Suprapubic skin (tissue), 4 donors: ENCODE measurements at regions not wholly inside any gene's neighbourhood (a gene's known extent, or its start where the extent isn't known, plus 50 kb on each side); places are given as distances from the start of the nearest gene placed in this dataset.

Experiments
- DNase-seq, 2 donors: peaks; one replicate each; pipeline ENCODE4 v3.0.0-alpha.2; 2019; ENCODE audit warnings: low spot score in 2 of 2
- H3K27ac ChIP-seq: fragments of 200-600 bp; sonication (generic); one replicate; pipeline ENCODE4 v1.5.1; 2019
- H3K27me3 ChIP-seq: fragments of 200-600 bp; sonication (generic); one replicate; pipeline ENCODE4 v1.5.1; 2019
- H3K36me3 ChIP-seq: fragments of 200-600 bp; sonication (generic); one replicate; pipeline ENCODE4 v1.5.1; 2019
- H3K4me1 ChIP-seq: fragments of 200-600 bp; sonication (generic); one replicate; pipeline ENCODE4 v1.5.1; 2019
- H3K4me3 ChIP-seq: fragments of 200-600 bp; sonication (generic); one replicate; pipeline ENCODE4 v1.5.1; 2019; ENCODE audit warnings: mild to moderate bottlenecking
- H3K9me3 ChIP-seq: fragments of 200-600 bp; sonication (generic); one replicate; pipeline ENCODE4 v1.5.1; 2019
- CTCF ChIP-seq, 2 donors: fragments of 200-600 bp in 1 of 2; fragments of 450-650 bp in 1 of 2; sonication (generic) in 1 of 2; IDR thresholded peaks; one replicate each; pipeline ENCODE4 v1.5.1; 2016 to 2019; ENCODE audit warnings: antibody characterized with exemption in 2 of 2, mild to moderate bottlenecking in 1 of 2, moderate library complexity in 1 of 2
- EP300 ChIP-seq: sonication (generic); formaldehyde crosslinking; IDR thresholded peaks from one replicate; pipeline ENCODE4 v1.6.1; 2017; ENCODE audit warnings: antibody characterized with exemption
- POLR2A ChIP-seq, 2 donors: fragments of 450-650 bp; IDR thresholded peaks; one replicate each; pipeline ENCODE4 v1.6.1; 2017; ENCODE audit warnings: antibody characterized with exemption in 2 of 2, mild to moderate bottlenecking in 2 of 2, moderate library complexity in 2 of 2
- POLR2AphosphoS5 ChIP-seq, 3 donors: sonication (generic); formaldehyde crosslinking; IDR thresholded peaks; one replicate each; pipeline ENCODE4 v1.6.1; 2017; ENCODE audit warnings: antibody characterized with exemption in 3 of 3
- WGBS: methylation state at CpG from one replicate; pipeline ENCODE4 v1.1.5; 2018; 5-methylcytosine and 5-hydroxymethylcytosine counted together

GRCh38 chr15:80321853-80322252, 69.8 kb upstream of the CTXND1 start:
- Histone ChIP-seq H3K9me3 (peaks cover 5% of the 10 kb centered on the region), H3K4me3 (no peak overlapping the region), H3K27ac (no peak overlapping the region), H3K4me1 (no peaks in the 10 kb centered on the region), H3K36me3 (no peaks in the 10 kb centered on the region), H3K27me3 (peaks cover 6% of the 10 kb centered on the region)
- TF ChIP-seq POLR2A (IDR thresholded peaks at IDR 0.05) (no peak), POLR2AphosphoS5 (IDR thresholded peaks at IDR 0.05) (no peak), CTCF (IDR thresholded peaks at IDR 0.05) (no peak), EP300 (no peak)
- WGBS: 89% methylated on average over 7 of the region's 7 CpGs
- DNase-seq: no peak

- TF ChIP-seq CTCF (IDR thresholded peaks at IDR 0.05): no peak
- no peak for TF ChIP-seq POLR2A (IDR thresholded peaks at IDR 0.05)
- no peak for TF ChIP-seq POLR2AphosphoS5 (IDR thresholded peaks at IDR 0.05)
- no peak for TF ChIP-seq EP300
- no peak for DNase-seq
- H3K9me3 ChIP-seq: peaks cover 5% of the 10 kb centered on the region
- H3K4me3 ChIP-seq: no peak overlapping the region
- H3K27ac ChIP-seq: no peak overlapping the region
- H3K27me3 ChIP-seq: peaks cover 6% of the 10 kb centered on the region
- H3K36me3 ChIP-seq: no peaks in the 10 kb centered on the region
- WGBS: 79% methylated on average over 1 of the region's 1 CpG
- no peaks in the 10 kb centered on the region for H3K4me1 ChIP-seq
Measured at GRCh38 chr15:80323285-80323684, 71.3 kb upstream of the CTXND1 start.

- 54% methylated on average over 3 of the region's 3 CpGs for WGBS
Measured at GRCh38 chr15:80324545-80325080, 72.6 kb upstream of the CTXND1 start.

GRCh38 chr15:80325206-80325605, 73.2 kb upstream of the CTXND1 start:
- H3K4me3 ChIP-seq: no peak overlapping the region
- H3K27me3 ChIP-seq: peaks cover 8% of the 10 kb centered on the region
- H3K9me3 ChIP-seq: peaks cover 5% of the 10 kb centered on the region
- 72% methylated on average over 8 of the region's 8 CpGs for WGBS
- no peaks in the 10 kb centered on the region for H3K4me1 ChIP-seq
- DNase-seq: no peak
- no peak overlapping the region for H3K27ac ChIP-seq
- H3K36me3 ChIP-seq: no peaks in the 10 kb centered on the region
- TF ChIP-seq POLR2AphosphoS5 (IDR thresholded peaks at IDR 0.05) (no peak), CTCF (IDR thresholded peaks at IDR 0.05) (no peak), EP300 (no peak), POLR2A (IDR thresholded peaks at IDR 0.05) (no peak)

More at GRCh38 chr15:80324545-80325080, 72.6 kb upstream of the CTXND1 start:
- H3K27me3 ChIP-seq: peaks cover 10% of the 10 kb centered on the region
- H3K27ac ChIP-seq: no peak overlapping the region
- H3K4me1 ChIP-seq: no peaks in the 10 kb centered on the region
- no peak for DNase-seq
- H3K36me3 ChIP-seq: no peaks in the 10 kb centered on the region
- no peak overlapping the region for H3K4me3 ChIP-seq
- TF ChIP-seq POLR2AphosphoS5 (IDR thresholded peaks at IDR 0.05) (no peak), CTCF (IDR thresholded peaks at IDR 0.05) (no peak), POLR2A (IDR thresholded peaks at IDR 0.05) (no peak), EP300 (no peak)
- peaks cover 5% of the 10 kb centered on the region for H3K9me3 ChIP-seq

- H3K4me3 ChIP-seq: no peak overlapping the region
- no peak for DNase-seq
- peaks cover 5% of the 10 kb centered on the region for H3K9me3 ChIP-seq
- no peak overlapping the region for H3K27ac ChIP-seq
- peaks cover 8% of the 10 kb centered on the region for H3K27me3 ChIP-seq
- H3K4me1 ChIP-seq: no peaks in the 10 kb centered on the region
- WGBS: 65% methylated on average over 2 of the region's 2 CpGs
- TF ChIP-seq EP300 (no peak), POLR2AphosphoS5 (IDR thresholded peaks at IDR 0.05) (no peak), POLR2A (IDR thresholded peaks at IDR 0.05) (no peak), CTCF (IDR thresholded peaks at IDR 0.05) (no peak)
- no peaks in the 10 kb centered on the region for H3K36me3 ChIP-seq
Measured at GRCh38 chr15:80326270-80326669, 74.3 kb upstream of the CTXND1 start.
